CD4-positive, alpha-beta T cell treated with Interleukin-17A for 1 hour (primary cell): ENCODE measurements at regions not wholly inside any gene's neighbourhood (a gene's known extent, or its start where the extent isn't known, plus 50 kb on each side); places are given as distances from the start of the nearest gene placed in this dataset.

Experiments
- DNase-seq: peaks from one replicate; pipeline ENCODE4 v3.0.0-alpha.2; 2020

- DNase-seq: no peak
Observed at GRCh38 chr6:92934625-92935024, 484.7 kb downstream of the EPHA7 start.

GRCh38 chr6:92930171-92930570, 489.2 kb downstream of the EPHA7 start:
- DNase-seq: no peak

- no peak for DNase-seq
Observed at GRCh38 chr6:92922216-92922806, 497.0 kb downstream of the EPHA7 start.

- DNase-seq: no peak
Observed at GRCh38 chr6:92915466-92915865, 503.9 kb downstream of the EPHA7 start.

- no peak for DNase-seq
Observed at GRCh38 chr6:92911301-92911700, 508.1 kb downstream of the EPHA7 start.

- no peak for DNase-seq
Observed at GRCh38 chr6:92910646-92911045, 508.7 kb downstream of the EPHA7 start.

GRCh38 chr6:92906385-92906784, 513.0 kb downstream of the EPHA7 start:
- DNase-seq: no peak

GRCh38 chr6:92893741-92894140, 525.6 kb downstream of the EPHA7 start:
- DNase-seq: no peak

GRCh38 chr6:92892626-92893170, 526.7 kb downstream of the EPHA7 start:
- no peak for DNase-seq

GRCh38 chr6:92888316-92888715, 531.0 kb downstream of the EPHA7 start:
- no peak for DNase-seq

GRCh38 chr6:92887871-92888270, 531.5 kb downstream of the EPHA7 start:
- DNase-seq: no peak

GRCh38 chr6:92879526-92879925, 539.8 kb downstream of the EPHA7 start:
- no peak for DNase-seq

GRCh38 chr6:92864966-92865555, 554.3 kb downstream of the EPHA7 start:
- DNase-seq: no peak

- no peak for DNase-seq
Observed at GRCh38 chr6:92849636-92850035, 569.7 kb downstream of the EPHA7 start.

GRCh38 chr6:92848901-92849300, 570.5 kb downstream of the EPHA7 start:
- DNase-seq: no peak

- no peak for DNase-seq
Observed at GRCh38 chr6:92848459-92848858, 570.9 kb downstream of the EPHA7 start.

GRCh38 chr6:92847988-92848387, 571.4 kb downstream of the EPHA7 start:
- DNase-seq: no peak

- DNase-seq: no peak
Observed at GRCh38 chr6:92840246-92840930, 579.0 kb downstream of the EPHA7 start.

- DNase-seq: no peak
Observed at GRCh38 chr6:92828788-92829187, 590.6 kb downstream of the EPHA7 start.

GRCh38 chr6:92827104-92827503, 592.3 kb downstream of the EPHA7 start:
- no peak for DNase-seq

- no peak for DNase-seq
Observed at GRCh38 chr6:92826633-92827032, 592.7 kb downstream of the EPHA7 start.

GRCh38 chr6:92822222-92822621, 597.1 kb downstream of the EPHA7 start:
- no peak for DNase-seq

GRCh38 chr6:92820601-92821000, 598.8 kb downstream of the EPHA7 start:
- no peak for DNase-seq

- DNase-seq: no peak
Observed at GRCh38 chr6:92810913-92811312, 608.4 kb downstream of the EPHA7 start.
